GM19372 (cell line): ENCODE measurements at regions not wholly inside any gene's neighbourhood (a gene's known extent, or its start where the extent isn't known, plus 50 kb on each side); places are given as distances from the start of the nearest gene placed in this dataset.

Source experiments
- ATAC-seq: cut with Tn5 transposase; IDR thresholded peaks from one replicate; pipeline ENCODE4 v1.9.1; 2021; ENCODE audit warnings: mild to moderate bottlenecking, low read depth, moderate library complexity; ENCODE audit not compliant: unreplicated experiment

DNA sequence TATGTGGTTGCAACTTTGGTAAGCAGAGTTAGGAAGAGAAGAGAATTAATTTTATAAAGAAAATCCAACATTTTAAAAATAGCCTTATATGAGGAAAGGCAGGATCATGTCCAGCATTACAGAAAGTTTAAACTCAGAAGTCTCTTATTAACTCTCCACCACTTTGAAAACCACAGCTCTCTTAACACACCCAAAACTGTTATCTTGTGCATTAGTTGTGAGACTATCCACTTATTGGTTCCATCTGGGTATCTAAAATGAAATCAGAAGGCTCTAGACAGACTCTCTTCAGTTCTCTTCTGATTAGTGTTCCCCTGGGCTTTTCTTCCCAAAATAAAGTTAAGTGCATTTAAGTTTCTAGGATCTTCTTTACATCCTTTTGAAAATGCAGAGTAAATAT, 251.5 kb downstream of the TXNL1 start:
- ATAC-seq: no peak

DNA sequence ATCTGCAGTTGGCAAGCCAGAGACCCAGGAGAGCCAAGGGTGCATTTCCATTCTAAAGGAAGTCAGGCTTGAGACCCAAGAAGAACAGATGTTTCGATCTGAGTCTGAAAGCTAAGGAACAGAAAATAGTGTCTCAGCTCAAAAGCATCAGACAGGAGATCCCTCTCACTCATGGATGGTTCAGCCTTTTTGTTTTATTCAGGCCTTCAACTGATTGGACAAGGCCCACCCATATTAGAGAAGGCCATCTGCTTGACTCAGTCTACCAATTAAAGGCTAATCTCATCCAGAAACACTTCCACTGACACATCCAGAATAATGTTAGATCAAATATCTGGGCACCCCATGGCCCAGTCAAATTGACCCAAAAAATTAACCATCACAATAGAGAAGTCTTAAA, 255.0 kb downstream of the TXNL1 start:
- no peak for ATAC-seq

DNA sequence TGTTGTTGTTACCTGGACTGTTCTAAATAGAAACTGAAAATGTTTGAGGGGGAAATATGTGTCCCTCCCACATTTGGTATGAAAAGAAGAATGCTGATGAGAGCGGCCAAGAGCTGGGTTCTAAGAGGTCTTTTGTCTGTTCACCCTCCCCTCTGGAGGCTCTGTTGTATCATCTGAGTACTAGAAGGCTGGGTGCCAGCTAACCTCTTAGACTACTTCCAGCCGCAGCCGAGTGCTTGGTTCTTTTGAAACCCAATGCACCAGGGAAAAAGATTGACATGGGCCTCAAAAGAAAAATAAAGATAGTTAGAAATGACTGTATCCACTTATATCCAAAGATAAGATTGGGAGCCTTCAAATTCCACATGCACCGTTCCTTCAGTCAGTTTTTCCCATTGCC, 255.9 kb downstream of the TXNL1 start:
- no peak for ATAC-seq

- no peak for ATAC-seq
Observed at GRCh38 chr18:56381196-56381595, 257.2 kb downstream of the TXNL1 start.

- no peak for ATAC-seq
Observed at GRCh38 chr18:56380685-56381084, 257.7 kb downstream of the TXNL1 start.

- ATAC-seq: no peak
Observed at GRCh38 chr18:56379256-56379655, 259.1 kb downstream of the TXNL1 start.

DNA sequence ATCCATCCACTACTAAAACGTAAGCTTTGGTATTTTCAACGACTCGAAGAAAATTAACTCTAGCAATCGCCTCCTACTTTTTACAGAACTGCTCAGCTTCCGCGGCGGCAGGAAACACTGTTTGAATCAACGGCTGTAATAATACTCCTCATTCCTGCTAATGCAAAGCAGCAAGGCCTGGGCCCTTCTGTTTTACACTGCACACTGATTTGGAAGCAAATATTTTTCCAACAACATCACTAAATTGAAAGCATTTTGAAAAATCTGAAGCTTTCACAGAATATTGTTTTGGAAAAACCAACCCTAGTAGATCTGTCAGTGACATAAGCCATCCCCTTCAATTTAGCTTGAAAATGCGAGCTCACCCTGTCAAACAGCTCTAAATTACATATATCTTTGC, 261.2 kb downstream of the TXNL1 start:
- no peak for ATAC-seq

GRCh38 chr18:56374007-56374655, 264.3 kb downstream of the TXNL1 start:
- no peak for ATAC-seq

DNA sequence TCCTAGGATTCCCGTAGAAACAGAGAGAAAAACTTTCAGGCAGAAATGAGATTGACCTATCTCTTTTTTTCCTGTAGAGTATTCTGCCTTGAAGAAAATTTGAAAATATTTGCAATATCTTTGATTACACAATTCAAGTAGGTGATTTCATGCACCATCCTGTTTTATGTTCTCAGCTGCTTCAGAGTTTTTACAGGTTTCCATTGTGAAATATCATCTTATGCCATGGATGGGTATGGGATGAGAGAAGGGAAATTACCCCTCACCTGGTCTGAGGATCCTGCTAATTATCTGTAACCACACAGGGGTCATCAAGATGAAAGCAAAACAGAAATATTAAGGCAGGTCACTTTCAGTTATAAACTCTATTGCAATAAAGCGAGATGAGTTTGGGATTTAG, 264.8 kb downstream of the TXNL1 start:
- ATAC-seq: no peak

DNA sequence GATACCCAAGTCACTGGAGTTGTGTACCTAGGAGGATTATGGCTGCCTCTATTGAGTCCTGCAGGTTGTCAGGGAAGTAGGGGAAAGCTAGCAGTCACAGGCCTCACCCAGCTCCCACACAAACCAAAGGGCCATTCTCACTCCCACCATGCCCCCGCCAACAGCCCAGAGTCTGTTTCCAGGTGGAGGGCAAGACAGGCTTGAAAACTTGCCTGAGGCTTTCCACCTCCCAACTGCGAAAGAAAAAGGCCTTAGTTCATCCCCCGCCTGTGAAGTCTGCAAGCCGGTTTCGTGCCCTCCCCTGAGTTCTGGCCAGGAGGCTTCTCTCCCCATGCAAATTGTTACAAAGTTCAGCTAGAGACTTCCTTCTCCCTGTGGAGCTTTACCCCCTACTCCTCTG, 270.3 kb downstream of the TXNL1 start:
- no peak for ATAC-seq

DNA sequence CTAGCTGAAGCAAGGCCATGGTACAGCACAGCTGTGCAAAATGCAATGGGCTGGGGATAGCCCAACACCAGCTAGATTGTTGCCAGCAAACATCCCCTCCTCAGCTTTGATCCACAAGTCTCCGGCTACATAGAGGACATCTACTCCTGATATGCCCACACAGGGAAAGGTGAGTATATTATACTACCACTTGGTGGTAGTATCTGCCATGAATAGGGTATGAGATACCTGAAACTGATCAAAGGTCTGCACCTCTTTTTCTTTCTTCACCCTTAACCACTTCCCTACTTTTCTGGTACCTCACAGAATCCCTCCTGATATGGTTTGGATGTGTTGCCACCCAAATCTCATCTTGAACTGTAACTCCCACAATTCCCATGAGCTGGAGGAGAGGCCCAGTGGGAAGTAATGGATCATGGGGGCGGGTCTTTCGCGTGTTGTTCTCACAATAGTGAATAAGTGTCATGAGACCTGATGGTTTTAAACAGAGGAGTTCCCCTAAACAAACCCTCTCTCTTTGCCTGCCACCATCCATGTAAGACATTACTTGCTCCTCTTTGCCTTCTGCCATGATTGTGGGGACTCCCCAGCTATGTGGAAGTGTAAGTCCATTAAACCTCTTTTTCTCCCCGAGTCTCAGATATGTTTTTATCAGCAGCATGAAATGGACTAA, 279.6 kb downstream of the TXNL1 start:
- no peak for ATAC-seq

GRCh38 chr18:56353663-56354260, 284.6 kb downstream of the TXNL1 start:
- ATAC-seq: no peak

- no peak for ATAC-seq
Observed at GRCh38 chr18:56351911-56352500, 286.4 kb downstream of the TXNL1 start.

GRCh38 chr18:56337507-56337906, 300.9 kb downstream of the TXNL1 start:
- ATAC-seq: no peak

DNA sequence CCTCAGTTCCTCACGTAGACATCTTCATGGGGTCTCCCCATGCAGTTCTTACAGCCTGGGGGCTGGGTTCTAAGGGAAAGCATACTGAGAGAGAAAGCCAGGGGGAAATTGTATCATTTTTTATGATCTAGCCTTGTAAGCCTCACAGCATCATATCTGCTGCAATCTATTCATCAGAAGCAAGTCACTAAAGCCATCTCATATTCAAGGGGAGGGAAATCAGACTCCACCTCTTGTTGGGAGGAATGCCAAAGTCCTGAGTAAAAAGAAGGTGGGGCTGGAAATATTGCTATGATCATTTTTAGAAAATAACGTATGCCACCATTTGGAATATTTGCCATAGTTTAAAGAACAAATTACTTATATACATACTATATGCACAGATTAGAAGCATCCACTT, 304.6 kb downstream of the TXNL1 start:
- no peak for ATAC-seq

GRCh38 chr18:56333146-56333545, 305.2 kb downstream of the TXNL1 start:
- no peak for ATAC-seq

- no peak for ATAC-seq
Observed at GRCh38 chr18:56332371-56332770, 306.0 kb downstream of the TXNL1 start.

- no peak for ATAC-seq
Observed at GRCh38 chr18:56330366-56331110, 307.9 kb downstream of the TXNL1 start.

DNA sequence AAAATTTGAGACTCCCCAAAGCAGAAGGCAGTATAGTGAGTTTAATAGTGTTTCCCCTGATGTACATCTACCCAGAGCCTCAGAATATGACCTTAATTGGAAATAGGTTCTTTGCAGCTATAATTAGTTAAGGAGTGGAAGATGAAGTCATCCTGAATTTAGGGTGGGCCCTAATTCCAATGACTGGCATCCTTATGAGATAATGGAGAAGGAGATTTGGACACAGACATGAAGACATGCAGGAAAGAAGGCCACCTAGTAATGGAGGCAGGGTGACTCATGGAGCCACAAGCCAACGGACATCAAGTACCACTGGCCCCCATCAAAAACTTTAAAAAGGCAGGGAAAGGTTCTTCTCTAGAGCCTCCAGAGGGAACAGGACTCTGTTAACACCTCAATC, 308.9 kb downstream of the TXNL1 start:
- ATAC-seq: no peak

DNA sequence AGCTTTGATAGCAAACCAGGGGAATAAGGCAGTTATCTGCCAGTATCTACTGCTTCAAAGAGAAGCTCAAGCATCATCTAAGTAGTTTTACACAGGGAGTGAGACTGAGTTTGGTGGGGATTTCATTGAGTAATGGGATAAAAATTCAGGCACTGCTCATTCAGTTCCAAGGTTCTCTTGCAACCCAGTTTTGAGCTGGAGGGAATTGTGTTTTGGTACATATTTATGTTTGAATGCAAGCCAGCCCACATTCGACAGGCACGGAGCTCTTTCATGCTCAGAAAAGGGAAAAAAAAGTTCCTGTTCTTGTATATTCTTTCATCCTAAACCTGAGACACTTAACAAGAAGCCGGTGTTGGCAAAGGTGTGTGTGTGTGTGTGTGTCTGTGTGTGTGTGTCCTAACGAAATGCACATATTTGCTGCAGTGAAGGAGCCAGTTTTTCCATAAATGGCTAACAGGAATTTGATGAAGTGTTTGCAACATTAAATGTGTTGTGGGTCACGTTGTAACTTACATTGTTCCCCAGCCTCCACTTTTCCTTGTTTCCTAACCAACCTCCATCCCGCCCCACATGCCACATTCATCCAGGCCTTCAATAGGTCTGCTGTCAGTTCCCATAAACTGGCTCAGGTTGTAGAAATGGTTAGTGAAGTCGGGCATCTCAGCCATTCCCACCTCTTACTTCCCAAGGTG, 311.1 kb downstream of the TXNL1 start:
- no peak for ATAC-seq
